SK-N-MC (cell line): ENCODE measurements at regions not wholly inside any gene's neighbourhood (a gene's known extent, or its start where the extent isn't known, plus 50 kb on each side); places are given as distances from the start of the nearest gene placed in this dataset.

Experiments
- EZH2 ChIP-seq: fragments of 200-600 bp; sonication (generic); IDR thresholded peaks from one replicate; pipeline ENCODE4 v1.6.1; 2017; ENCODE audit warnings: antibody characterized with exemption
- FOXP2 ChIP-seq: optimal IDR thresholded peaks from 2 replicates; pipeline ENCODE3; 2011; ENCODE audit warnings: mild to moderate bottlenecking, moderate library complexity; ENCODE audit not compliant: insufficient read depth; ENCODE audit errors: extremely low read length, control extremely low read depth
- POLR2AphosphoS5 ChIP-seq: IDR thresholded peaks from 2 replicates; pipeline ENCODE4 v1.6.1; 2012; ENCODE audit warnings: mild to moderate bottlenecking, low read depth, low read length, borderline replicate concordance

DNA sequence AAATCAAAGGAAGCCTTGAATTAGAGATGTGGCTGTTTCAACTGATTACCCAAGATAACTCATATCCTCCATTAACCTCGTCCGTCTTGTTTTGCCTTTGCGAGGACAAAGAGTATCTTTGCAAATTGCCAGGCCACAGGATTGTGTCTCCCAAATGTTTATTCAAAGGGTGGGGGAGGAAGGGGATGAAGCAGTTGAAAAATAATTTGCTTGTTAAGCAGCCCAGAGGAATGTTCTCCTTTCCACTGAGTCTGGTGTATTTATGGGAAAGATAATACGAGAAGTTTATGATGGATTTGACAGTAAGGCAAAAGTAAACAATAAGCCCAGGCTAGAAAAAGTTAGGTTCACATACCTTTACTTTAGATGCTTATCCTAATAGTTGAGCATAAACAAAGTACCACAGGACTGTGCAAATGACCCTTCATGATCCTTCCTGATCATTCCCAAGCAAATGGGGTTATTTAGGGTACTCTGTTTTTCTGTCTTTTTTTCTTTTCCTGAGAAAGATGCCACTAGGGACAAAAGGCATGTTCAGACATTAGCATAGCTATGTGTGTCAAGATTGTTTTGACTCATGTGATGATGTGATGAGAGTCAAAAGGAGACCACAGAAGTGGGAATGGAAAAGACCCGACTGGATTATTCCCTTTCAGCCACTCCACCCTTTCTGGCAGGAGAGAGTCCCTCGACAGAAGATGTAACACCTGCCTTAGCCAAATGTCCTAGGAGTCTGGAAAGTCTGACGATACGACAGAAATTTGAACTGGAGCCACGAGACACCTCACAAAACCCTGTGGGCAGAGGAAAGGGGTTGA lies 243.0 kb upstream of the GLI3 start:
- TF ChIP-seq POLR2AphosphoS5 (no peak), EZH2 (no peak), FOXP2 (no peak)
